ENCODE measurements at regions not wholly inside any gene's neighbourhood (a gene's known extent, or its start where the extent isn't known, plus 50 kb on each side); places are given as distances from the start of the nearest gene placed in this dataset.
A peak's percentile ranks its signal among the peaks of the same experiment; 100 is the strongest.

- 2% methylated on average over 37 to 46 of the region's 63 CpGs for WGBS, 2 experiments (ENCODE audit: low coverage in 1 of 2, low lambda C conversion rate in 2 of 2, missing lambda C conversion rate in 2 of 2)
- Histone ChIP-seq H3K9ac (no peak overlapping the region), H3K27me3 (replicated peaks; ENCODE audit: insufficient read depth) (peaks cover 84% of the 10 kb centered on the region), H3K36me3 (ENCODE audit: low read depth) (no peaks in the 10 kb centered on the region), H3K4me2 (ENCODE audit: unreplicated experiment) (no peak overlapping the region), H3K79me2 (ENCODE audit: insufficient read depth) (no peaks in the 10 kb centered on the region), H2AFZ (no peak overlapping the region), H4K20me1 (ENCODE audit: insufficient read depth) (no peaks in the 10 kb centered on the region), H3K9me3 (ENCODE audit: low read depth) (no peaks in the 10 kb centered on the region), H3K27ac (no peak overlapping the region), H3K4me3 (no peak overlapping the region), H3K4me1 (ENCODE audit: insufficient read depth) (no peaks in the 10 kb centered on the region; the same call in 1 of the 2 replicates), H3K9me2 (ENCODE audit: insufficient read depth) (no peaks in the 10 kb centered on the region), H3F3A (ENCODE audit: insufficient read depth) (no peaks in the 10 kb centered on the region)
- in situ Hi-C loops (cut with MboI): no loop called here
- TF ChIP-seq EZH2phosphoT487 (IDR thresholded peaks at IDR 0.05; ENCODE audit: insufficient read depth, low read depth) (no peak), EZH2 (IDR thresholded peaks at IDR 0.05; ENCODE audit: insufficient read depth, poor library complexity, severe bottlenecking) (no peak)
- peak; percentile 28 for DNase-seq
Observed at GRCh38 chr17:68196394-68197090, 51.3 kb upstream of the AMZ2 start.

GRCh38 chr17:68197091-68197996 is 50.5 kb upstream of the AMZ2 start:
- H4K20me1 ChIP-seq (ENCODE audit: insufficient read depth): no peaks in the 10 kb centered on the region
- TF ChIP-seq EZH2 (IDR thresholded peaks at IDR 0.05; ENCODE audit: insufficient read depth, poor library complexity, severe bottlenecking) (peak; percentile 72), EZH2phosphoT487 (IDR thresholded peaks at IDR 0.05; ENCODE audit: insufficient read depth, low read depth) (0 out of 2 replicates have a peak, but pooled peaks have one; percentile 47)
- H3K4me3 ChIP-seq: no peak overlapping the region
- no peaks in the 10 kb centered on the region for H3K9me3 ChIP-seq (ENCODE audit: low read depth)
- H3K9ac ChIP-seq: no peak overlapping the region
- H3K4me2 ChIP-seq (ENCODE audit: unreplicated experiment): no peak overlapping the region
- no peaks in the 10 kb centered on the region for H3K79me2 ChIP-seq (ENCODE audit: insufficient read depth)
- no peaks in the 10 kb centered on the region; the same call in 1 of the 2 replicates for H3K4me1 ChIP-seq (ENCODE audit: insufficient read depth)
- H3K36me3 ChIP-seq (ENCODE audit: low read depth): no peaks in the 10 kb centered on the region
- H3K9me2 ChIP-seq (ENCODE audit: insufficient read depth): no peaks in the 10 kb centered on the region
- peaks cover 76% of the 10 kb centered on the region for H3K27me3 ChIP-seq (replicated peaks; ENCODE audit: insufficient read depth)
- in situ Hi-C loops (cut with MboI): no loop called here
- no peaks in the 10 kb centered on the region for H3F3A ChIP-seq (ENCODE audit: insufficient read depth)
- H3K27ac ChIP-seq: no peak overlapping the region
- no peak for DNase-seq
- H2AFZ ChIP-seq: no peak overlapping the region
- 5 to 7% methylated on average over 36 to 45 of the region's 53 CpGs for WGBS, 2 experiments (ENCODE audit: low coverage in 1 of 2, low lambda C conversion rate in 2 of 2, missing lambda C conversion rate in 2 of 2)

- no peak overlapping the region for H3K27ac ChIP-seq
- no peaks in the 10 kb centered on the region for H4K20me1 ChIP-seq (ENCODE audit: insufficient read depth)
- no peak overlapping the region for H3K9ac ChIP-seq
- no peak overlapping the region for H2AFZ ChIP-seq
- no peak overlapping the region for H3K4me2 ChIP-seq (ENCODE audit: unreplicated experiment)
- H3K9me2 ChIP-seq (ENCODE audit: insufficient read depth): no peaks in the 10 kb centered on the region
- H3K4me1 ChIP-seq (ENCODE audit: insufficient read depth): no peaks in the 10 kb centered on the region; the same call in 1 of the 2 replicates
- no peaks in the 10 kb centered on the region for H3K79me2 ChIP-seq (ENCODE audit: insufficient read depth)
- no peaks in the 10 kb centered on the region for H3F3A ChIP-seq (ENCODE audit: insufficient read depth)
- H3K36me3 ChIP-seq (ENCODE audit: low read depth): no peaks in the 10 kb centered on the region
- in situ Hi-C loops (cut with MboI): no loop called here
- 9 to 10% methylated on average over 39 to 55 of the region's 61 CpGs for WGBS, 2 experiments (ENCODE audit: low coverage in 1 of 2, low lambda C conversion rate in 2 of 2, missing lambda C conversion rate in 2 of 2)
- no peak overlapping the region for H3K4me3 ChIP-seq
- H3K9me3 ChIP-seq (ENCODE audit: low read depth): no peaks in the 10 kb centered on the region
- H3K27me3 ChIP-seq (replicated peaks; ENCODE audit: insufficient read depth): peaks cover 66% of the 10 kb centered on the region
- no peak for DNase-seq
- TF ChIP-seq EZH2 (IDR thresholded peaks at IDR 0.05; ENCODE audit: insufficient read depth, poor library complexity, severe bottlenecking) (no peak), EZH2phosphoT487 (IDR thresholded peaks at IDR 0.05; ENCODE audit: insufficient read depth, low read depth) (0 out of 2 replicates have a peak, but pooled peaks have one; percentile 16)
Observed at GRCh38 chr17:68197997-68198930, 49.6 kb upstream of the AMZ2 start.

Data from GM23248 (cell line).